NCI-H1436 treated with DMSO at 0.1 percent for 48 hours (cell line): ENCODE measurements at regions not wholly inside any gene's neighbourhood (a gene's known extent, or its start where the extent isn't known, plus 50 kb on each side); places are given as distances from the start of the nearest gene placed in this dataset.
"Not testable (repeated sequence)": the region's sequence is repeated elsewhere in the genome, so short reads cannot be mapped to it uniquely, and the experiment has no call there.

Experiments used
- DNase-seq: peaks from one replicate; lab custom pipeline; 2025; lab: John Stamatoyannopoulos, UW

- no peak for DNase-seq
Observed at GRCh38 chr6:97917369-97917768, 634.4 kb upstream of the MMS22L start.

GRCh38 chr6:97919046-97919445 is 636.0 kb upstream of the MMS22L start:
- DNase-seq: no peak

GRCh38 chr6:97919631-97920030 is 636.6 kb upstream of the MMS22L start:
- no peak for DNase-seq

- no peak for DNase-seq
Observed at GRCh38 chr6:97923249-97923648, 640.2 kb upstream of the MMS22L start.

GRCh38 chr6:97925504-97925903 is 642.5 kb upstream of the MMS22L start:
- DNase-seq: no peak

- no peak for DNase-seq
Observed at GRCh38 chr6:97939440-97940168, 656.6 kb upstream of the MMS22L start.

- no peak for DNase-seq
Observed at GRCh38 chr6:97947841-97948240, 664.8 kb upstream of the MMS22L start.

GRCh38 chr6:97958134-97958533 is 675.1 kb upstream of the MMS22L start:
- no peak for DNase-seq

GRCh38 chr6:97963193-97963592 is 680.2 kb upstream of the MMS22L start:
- no peak for DNase-seq

GRCh38 chr6:97969065-97969464 is 686.0 kb upstream of the MMS22L start:
- no peak for DNase-seq

GRCh38 chr6:97977084-97977483 is 694.1 kb upstream of the MMS22L start:
- DNase-seq: no peak

- DNase-seq: no peak
Observed at GRCh38 chr6:97978855-97979271, 695.8 kb upstream of the MMS22L start.

GRCh38 chr6:97979285-97979684 is 696.3 kb upstream of the MMS22L start:
- DNase-seq: not testable (repeated sequence)

GRCh38 chr6:97989451-97989850 is 706.4 kb upstream of the MMS22L start:
- DNase-seq: no peak

GRCh38 chr6:97995158-97995557 is 712.1 kb upstream of the MMS22L start:
- DNase-seq: no peak

- DNase-seq: no peak
Observed at GRCh38 chr6:98002678-98003077, 719.7 kb upstream of the MMS22L start.

- DNase-seq: no peak
Observed at GRCh38 chr6:98014442-98015201, 731.6 kb upstream of the MMS22L start.

GRCh38 chr6:98016565-98016964 is 733.5 kb upstream of the MMS22L start:
- DNase-seq: no peak

- DNase-seq: no peak
Observed at GRCh38 chr6:98020222-98020621, 737.2 kb upstream of the MMS22L start.

GRCh38 chr6:98024359-98024758 is 741.3 kb upstream of the MMS22L start:
- no peak for DNase-seq

GRCh38 chr6:98027898-98028297 is 744.9 kb upstream of the MMS22L start:
- no peak for DNase-seq

GRCh38 chr6:98033617-98034016 is 750.6 kb upstream of the MMS22L start:
- DNase-seq: no peak

- no peak for DNase-seq
Observed at GRCh38 chr6:98036344-98036923, 753.4 kb upstream of the MMS22L start.
